Glomerular visceral epithelial cell (primary cell): ENCODE measurements at regions not wholly inside any gene's neighbourhood (a gene's known extent, or its start where the extent isn't known, plus 50 kb on each side); places are given as distances from the start of the nearest gene placed in this dataset.
"Not testable (repeated sequence)": the region's sequence is repeated elsewhere in the genome, so short reads cannot be mapped to it uniquely, and the experiment has no call there.

Experiments used
- DNase-seq: peaks from one replicate; pipeline ENCODE4 v3.0.0-alpha.2; 2016; ENCODE audit errors: extremely low spot score

- DNase-seq: not testable (repeated sequence)
Observed at GRCh38 chr1:67907467-67907866, 74.2 kb upstream of the GNG12 start.

DNA sequence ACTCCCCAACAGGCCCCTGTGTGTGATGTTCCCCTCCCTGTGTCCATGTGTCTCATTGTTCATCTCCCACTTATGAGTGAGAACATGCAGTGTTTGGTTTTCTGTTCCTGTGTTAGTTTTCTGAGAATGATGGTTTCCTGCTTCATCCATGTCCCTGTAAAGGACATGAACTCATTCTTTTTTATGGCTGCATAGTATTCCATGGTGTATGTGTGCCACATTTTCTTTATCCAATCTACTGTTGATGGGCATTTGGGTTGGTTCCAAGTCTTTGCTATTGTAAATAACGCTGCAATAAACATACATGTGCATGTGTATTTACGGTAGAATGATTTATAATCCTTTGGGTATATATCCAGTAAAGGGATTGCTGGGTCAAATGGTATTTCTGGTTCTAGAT, 72.7 kb upstream of the GNG12 start:
- DNase-seq: not testable (repeated sequence)

DNA sequence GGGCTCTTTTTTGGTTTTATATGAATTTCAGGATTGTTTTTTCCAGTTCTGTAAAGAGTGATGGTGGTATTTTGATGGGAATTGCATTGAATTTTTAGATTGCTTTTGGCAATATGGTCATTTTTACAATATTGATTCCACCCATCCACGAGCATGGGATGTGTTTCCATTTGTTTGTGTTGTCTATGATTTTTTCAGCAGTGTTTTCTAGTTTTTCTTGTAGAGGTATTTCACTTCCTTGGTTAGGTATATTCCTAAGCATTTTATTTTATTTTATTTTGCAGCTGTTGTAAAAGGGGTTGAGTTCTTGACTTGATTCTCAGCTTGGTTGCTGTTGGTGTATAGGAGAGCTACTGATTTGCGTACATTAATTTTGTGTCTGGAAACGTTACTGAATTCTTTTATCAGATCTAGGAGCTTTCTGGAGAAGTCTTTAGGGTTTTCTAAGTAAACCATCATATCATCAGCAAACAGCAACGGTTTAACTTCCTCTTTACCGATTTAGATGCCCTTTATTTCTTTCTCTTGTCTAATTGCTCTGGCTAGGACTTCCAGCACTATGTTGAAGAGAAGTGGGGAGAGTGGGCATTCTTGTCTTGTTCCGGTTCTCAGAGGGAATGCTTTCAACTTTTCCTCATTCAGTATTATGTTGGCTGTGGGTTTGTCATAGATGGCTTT, 69.4 kb upstream of the GNG12 start:
- DNase-seq: not testable (repeated sequence)

- no peak for DNase-seq
Observed at GRCh38 chr1:67898033-67898726, 64.9 kb upstream of the GNG12 start.

GRCh38 chr1:67897270-67897949, 64.1 kb upstream of the GNG12 start:
- no peak for DNase-seq

DNA sequence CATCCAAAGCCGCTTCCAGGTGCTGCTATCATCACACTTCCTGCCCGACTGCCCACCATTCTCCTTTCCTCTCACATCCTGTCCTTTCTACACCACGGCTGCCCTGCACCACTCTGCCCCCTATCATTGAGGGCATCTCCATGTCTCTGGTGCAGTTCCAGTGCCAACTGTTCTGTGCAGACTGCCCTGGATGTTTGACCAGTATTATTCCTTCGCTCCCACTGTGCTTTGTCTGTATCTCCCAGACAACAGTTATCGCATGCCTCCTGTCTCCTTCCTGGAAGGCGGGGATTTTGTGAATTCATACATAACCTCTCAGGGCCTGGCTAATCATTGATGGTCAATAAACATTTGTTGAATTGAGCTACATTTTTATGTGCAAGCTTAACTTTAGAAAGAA, 63.6 kb upstream of the GNG12 start:
- DNase-seq: no peak

- no peak for DNase-seq
Observed at GRCh38 chr1:67894981-67895735, 61.9 kb upstream of the GNG12 start.

DNA sequence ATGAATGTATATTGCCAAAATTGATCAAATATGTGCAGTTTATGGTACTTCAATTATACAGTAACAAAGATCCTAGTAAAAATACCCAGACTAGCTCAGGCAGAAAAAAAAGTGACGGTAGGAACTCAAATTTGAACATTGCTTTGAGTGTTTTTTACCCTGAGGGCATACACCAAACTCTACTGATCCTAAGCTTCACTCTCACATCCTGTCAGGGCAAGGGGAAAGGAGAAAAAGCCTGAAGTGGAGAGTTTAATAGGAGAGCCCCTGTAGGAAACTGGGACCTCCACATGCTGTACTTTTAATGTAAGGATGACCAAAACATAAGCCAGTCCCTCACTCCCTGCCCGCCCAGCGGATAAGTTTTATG, 59.8 kb upstream of the GNG12 start:
- no peak for DNase-seq

- DNase-seq: no peak
Observed at GRCh38 chr1:67892476-67893125, 59.3 kb upstream of the GNG12 start.

GRCh38 chr1:67890857-67891256, 57.6 kb upstream of the GNG12 start:
- no peak for DNase-seq

DNA sequence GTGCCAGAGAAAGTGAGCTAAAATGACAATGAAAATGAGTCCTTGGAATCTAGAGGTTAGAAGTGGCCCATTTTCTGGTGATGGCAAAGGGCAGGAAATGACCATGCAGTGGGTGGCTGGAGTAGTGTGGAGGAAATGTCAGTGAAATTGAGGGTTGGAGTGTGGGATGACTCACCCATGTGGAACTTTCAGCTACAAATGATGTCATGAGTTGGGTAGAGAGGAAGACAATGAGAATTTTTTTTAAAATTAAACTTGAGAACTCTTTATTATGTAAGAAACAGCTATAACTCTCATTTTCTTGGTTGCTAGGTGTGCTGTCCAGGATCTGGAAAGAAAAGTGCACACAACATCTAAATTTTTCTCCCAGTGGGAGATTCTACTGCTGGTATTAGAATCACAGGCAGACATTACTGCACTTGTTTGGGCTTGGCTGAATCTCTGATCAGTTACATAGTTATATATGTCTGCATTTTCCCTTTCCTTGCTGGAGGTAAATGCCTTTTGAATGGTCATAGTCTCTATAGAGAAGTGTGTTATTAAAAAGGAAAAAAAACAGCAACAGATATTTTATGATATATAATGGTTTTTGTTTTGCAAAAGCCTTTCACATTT, 56.8 kb upstream of the GNG12 start:
- DNase-seq: peak; percentile 90

DNA sequence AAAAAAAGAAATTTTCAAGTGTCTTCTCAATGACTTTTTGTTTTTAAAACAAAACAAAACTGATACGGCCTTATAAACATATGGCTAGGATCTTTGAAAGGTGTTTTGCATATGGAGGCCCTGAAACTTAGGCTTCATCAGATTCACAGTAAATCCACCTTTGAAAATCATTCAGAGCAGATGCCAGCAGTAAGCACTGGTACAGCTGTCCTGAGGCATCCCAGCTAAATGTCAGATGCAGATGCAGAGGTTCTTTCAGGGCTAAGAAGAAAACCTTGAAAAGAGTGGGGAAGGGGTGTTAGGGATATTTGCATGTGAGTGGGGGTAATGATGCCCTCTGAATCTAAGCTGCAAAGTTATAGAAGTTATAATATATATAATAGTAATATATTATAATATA, 56.2 kb upstream of the GNG12 start:
- DNase-seq: no peak

GRCh38 chr1:67888216-67889106, 55.2 kb upstream of the GNG12 start:
- DNase-seq: peak; percentile 71

GRCh38 chr1:67887146-67887545, 53.9 kb upstream of the GNG12 start:
- DNase-seq: no peak

DNA sequence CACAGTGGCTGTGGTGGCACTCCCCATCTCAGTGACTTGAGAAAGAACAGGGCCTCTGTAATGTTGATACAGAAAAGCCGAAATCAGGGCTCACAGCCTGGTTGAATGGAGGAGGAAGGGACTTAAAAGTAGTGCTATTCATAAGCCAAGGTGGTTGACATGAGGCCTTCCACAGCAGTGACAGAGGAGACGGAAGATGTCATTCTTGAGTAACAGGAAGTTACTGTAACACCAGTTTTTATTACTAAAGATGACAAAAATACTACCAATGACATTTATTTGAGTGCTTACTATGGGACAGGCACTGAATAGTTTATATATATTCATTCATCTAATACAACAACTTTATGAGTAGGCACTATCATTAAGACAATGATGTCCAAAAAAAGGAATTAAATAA, 52.8 kb upstream of the GNG12 start:
- no peak for DNase-seq

DNA sequence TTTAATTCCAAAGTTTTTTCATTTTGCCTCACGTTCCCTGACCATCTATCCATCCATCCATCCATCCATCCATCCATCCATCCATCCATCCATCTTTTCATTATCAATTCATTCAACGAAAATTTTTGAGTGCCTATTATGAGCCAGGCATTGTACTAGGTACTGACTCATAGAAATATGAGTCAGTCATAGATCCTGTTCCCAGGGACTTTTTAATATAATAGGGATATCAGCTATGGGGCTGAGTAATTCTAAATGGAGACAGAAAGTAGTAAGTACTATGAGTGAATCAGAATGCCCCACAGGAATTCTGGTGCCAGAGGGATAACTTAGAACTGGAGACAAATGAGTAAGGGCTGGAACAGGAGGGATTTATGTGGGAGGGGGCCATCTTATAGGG, 49.8 kb upstream of the GNG12 start:
- DNase-seq: peak; percentile 47
